GM19468 (cell line): ENCODE measurements at regions not wholly inside any gene's neighbourhood (a gene's known extent, or its start where the extent isn't known, plus 50 kb on each side); places are given as distances from the start of the nearest gene placed in this dataset.

ENCODE experiments used
- ATAC-seq: cut with Tn5 transposase; IDR thresholded peaks from one replicate; pipeline ENCODE4 v1.9.1; 2021; ENCODE audit warnings: mild to moderate bottlenecking, moderate library complexity, moderate number of reproducible peaks; ENCODE audit not compliant: unreplicated experiment; ENCODE audit errors: extremely low read depth

DNA sequence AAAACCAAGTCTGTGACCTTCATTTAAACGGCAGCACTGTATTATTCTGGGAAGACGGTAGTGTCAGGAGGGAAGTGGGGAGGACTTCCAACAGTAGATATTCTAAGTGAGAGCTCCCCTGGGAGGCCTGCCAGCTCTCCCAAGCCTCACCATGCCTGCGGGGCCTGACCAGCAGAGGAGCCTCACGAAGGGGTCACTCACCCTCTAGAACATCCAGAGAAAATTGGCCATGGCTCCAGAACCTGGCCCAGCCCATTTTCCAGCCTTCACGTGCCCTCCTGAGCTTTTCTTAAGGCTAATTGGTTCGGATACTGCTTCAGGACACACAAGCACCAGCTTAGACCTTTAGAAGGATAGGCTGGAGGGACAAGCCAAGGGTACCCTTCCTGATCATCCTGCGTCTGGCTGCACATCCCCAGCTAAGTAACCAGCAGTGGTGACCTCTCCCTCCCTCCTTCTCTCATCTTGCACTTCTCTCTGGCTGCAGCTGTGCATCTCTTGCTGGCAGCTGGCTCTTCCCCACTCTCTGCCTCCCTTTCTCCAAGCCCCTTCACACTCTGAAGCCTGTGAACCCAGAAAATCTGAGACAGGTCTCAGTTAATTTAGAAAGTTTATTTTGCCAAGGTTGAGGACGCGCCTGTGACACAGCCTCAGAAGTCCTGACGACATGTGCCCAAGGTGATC is 120.1 kb upstream of the PKDCC start:
- no peak for ATAC-seq

DNA sequence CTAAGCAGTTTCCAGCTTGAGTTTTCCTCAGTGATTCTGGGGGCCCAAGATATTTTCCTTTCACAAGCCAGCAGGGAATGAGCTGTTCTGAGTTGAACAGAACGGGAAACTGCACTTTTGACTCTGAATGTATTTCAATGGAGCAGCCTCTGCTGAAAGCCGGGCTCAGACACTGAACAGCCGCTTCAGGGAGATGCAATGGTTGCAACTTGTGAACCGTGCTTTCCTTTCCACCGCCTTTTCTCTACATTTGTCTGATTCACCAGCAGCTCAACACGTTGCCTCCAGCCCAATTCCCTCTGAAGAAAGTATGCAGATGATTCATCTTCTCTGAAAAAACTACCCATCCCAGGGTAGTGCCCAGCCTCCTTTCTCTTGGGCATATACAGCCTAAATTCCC is 119.3 kb upstream of the PKDCC start:
- no peak for ATAC-seq

DNA sequence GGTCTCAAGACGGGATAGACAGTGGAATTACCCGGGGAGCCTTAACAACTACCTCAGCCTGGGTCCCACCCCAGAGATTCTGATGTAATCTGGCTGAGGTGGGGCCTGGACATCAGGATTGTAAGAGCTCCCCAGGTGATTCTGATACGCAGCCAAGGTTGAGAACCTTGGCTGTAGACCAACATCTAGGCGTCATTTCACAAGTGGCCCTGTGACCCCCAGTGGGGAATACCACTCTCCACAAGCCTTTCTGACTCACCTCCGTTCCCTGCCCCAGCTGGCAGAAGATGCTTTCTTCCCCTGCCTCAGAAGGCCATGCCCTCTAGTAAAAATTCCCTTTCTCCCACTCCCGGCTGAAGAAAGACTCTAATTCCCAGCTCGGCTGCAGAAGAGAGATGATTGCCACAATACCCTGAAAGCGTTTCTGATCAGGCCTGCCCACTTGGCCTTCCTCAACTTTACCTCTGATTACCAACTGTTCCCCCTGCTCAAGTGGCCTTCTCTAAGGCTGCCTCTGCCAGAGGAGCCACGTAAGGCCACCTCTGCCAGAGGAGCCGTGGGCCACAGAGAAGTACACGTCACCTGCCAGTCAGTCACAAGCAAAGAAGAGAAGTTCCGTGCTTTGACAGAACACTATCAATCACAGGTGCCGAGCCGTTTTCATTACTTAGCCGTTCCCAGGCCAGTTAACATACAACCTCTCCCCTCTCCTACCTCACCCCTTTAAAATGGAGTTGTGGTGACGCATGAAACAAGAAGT is 116.8 kb upstream of the PKDCC start:
- ATAC-seq: no peak

- ATAC-seq: no peak
These were observed 115.4 kb upstream of the PKDCC start for GRCh38 chr2:41932241-41933045.

DNA sequence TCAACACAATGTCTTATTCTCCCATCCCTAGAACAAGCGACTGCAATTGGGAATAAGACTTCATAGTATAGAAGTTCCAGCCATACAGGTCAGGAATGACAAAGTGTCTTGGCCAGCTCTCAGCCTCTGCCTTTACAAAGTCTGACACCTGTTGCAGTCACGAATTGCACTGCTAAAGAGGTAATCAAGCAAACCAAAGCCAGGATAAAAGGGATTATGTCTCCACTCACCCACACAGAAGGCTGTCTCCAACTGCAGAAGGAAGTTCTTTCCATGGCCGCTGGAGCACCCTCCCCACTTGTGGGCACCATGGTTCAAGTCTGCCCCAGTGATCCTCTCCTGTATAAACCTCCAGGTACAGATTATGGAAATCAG is 114.8 kb upstream of the PKDCC start:
- no peak for ATAC-seq

DNA sequence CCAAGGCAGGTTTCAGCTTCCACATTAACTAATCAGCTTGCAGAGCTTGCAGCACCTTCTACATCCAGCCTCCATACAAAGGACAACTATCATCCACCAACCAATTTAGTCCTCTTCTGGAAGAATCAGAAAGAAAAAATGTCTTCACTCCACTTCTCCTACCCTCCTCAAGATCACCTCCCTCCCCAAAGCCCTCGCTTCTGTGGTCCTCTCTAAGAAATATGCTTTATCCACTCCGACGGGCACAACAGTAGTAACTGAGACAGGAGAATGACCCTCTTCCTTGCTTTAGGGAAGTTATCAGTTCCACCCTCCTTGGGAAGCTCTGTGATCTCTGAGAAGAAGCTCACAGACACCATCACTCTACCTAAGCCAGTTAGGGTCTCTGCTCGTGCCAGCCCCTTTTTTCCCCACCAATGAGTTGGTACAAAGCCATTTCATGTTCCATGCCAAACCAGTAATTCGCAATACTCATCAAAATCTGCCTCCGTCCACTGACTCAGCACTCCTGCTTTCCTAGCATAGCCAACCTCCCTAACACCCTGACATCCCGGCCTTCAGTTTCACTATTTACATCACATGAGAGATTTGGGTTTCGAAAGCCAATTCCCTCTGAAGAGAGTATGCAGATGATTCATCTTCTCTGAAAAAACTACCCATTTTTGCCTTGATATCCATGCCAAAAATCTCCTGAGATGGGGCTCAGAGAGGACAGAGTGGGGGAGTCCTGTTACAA is 114.1 kb upstream of the PKDCC start:
- no peak for ATAC-seq

DNA sequence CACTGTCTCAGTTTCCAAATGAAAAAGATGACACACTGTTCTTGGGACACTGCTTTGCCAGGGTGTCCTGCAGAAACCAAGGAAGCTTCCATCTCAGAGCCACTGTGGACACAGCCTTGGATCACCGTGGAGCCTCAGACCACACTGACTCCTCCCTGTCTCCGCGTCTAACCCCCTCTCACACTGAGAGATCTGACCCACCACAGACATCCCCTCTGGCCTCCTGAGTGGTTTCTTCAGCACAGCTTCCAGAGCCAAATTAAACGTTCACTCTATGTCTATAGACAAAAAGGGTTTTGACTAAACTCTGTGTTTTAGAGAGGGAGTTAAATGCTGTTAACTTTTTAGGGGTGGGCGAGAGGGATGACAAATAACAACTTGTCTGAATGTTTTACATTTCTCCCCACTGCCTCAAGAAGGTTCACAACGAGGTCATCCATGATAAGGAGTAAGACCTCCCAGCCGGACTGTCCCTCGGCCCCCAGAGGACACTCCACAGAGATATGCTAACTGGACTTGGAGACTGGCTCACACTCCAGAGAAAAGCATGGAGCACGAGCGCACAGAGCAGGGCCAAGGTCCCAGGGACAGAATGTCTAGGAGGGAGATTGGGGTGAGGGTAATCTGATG is 113.4 kb upstream of the PKDCC start:
- no peak for ATAC-seq

DNA sequence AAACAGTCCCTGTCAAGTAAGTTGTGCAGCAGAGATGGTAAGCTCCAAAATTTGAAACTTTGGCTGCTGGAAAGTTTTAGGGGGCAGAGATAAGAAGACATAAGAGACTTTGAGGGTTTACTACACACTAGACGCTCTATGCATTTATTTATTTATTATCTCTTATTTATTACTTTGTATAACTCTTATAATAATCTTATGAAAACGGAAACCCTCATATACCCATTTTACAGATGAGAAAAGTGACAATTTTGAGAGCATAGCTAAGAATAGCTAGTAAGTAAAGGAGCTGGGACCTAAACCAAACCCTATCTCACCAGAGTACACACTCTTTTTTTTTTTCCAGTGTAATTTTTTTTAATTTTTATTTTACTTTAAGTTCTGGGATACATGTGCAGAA is 112.8 kb upstream of the PKDCC start:
- ATAC-seq: no peak

GRCh38 chr2:41935825-41936224 is 112.0 kb upstream of the PKDCC start:
- no peak for ATAC-seq

DNA sequence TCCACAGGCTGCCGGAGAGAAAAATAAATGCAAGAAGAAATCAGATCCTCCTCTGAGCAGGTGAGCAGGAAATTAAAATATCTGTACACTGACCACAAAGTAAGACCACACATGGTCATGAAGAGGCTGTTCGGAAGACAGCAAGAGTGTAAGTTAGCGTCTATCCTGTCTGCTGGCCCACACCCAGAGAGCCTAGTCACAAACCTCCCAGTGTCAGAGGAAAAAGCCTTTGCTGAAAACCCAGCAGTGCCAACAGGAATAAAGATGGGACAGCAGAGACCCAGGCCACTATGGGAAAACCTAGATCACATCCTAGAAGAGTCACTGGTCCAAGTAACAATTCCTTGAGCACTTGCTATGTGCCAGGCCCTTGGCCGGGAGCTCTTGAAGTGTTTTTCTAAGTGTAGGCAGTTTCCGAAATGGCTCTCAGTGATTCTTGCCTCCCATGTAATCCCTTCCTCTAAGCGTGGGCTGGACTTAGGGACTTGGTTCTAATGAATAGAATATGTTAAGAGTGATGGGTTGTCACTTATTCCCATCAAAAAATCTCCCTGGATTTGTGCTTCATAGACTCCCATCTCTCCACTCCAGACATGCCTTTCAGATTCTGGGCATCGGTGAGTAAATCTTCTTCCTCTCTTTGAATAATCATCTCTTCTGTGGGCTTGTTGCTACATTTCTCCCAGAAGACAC is 110.9 kb upstream of the PKDCC start:
- ATAC-seq: no peak

DNA sequence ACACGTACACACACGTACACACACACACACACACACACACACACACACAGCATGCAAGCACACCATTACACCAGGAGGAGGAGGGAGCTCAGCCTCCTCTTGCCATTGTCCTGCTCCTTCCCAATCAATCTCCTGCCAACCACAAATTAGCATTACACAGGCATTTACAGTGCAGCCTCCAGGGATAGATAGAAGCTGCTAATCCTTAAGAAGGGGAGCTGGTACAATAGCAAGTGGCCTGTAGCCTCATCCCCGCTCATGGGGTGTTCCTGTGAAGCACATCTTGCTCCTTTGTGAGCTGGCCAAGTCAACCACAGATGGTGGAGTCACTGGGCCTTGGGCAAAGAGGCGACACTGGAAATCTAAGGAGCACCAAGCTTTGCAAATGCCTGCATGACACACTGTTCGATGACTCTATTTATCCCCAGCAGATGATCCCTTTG is 110.3 kb upstream of the PKDCC start:
- no peak for ATAC-seq

DNA sequence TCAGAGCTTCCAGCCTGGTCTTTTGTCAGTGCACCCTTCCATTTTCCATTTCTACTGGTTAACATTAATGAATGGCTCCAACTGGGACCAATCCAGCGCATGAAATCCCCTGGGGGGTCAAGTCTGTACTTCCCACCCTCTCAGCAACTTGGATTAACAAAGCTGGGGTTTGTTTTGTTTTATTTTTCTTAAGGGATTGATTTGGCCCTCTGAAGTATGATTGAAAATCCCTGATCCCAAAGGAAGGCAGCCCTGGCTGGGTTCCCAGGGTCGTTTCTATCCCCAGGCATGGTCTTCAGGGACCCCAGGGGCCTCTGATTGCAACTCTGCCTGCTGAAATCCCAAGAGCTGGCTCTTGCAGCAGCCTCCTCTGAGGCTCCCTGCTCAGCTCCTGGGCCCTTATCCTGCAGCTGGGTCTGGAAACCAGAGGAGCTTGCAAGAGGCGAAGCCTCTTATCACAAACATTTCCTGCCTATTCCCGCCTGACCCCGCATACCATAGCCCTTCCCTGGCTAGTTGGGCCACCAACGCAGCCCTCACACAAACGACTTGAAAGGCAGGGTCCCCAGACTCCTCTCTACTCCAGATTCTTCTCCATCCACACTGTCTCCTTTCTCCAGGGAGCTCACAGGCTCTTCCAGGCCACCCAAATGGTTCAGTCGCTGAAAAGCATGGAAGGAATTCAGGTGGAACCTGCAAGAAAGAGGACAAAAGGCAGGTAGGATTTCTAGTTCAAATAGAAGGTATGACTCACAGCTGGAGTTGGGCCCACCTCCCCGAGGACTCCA is 109.7 kb upstream of the PKDCC start:
- no peak for ATAC-seq

DNA sequence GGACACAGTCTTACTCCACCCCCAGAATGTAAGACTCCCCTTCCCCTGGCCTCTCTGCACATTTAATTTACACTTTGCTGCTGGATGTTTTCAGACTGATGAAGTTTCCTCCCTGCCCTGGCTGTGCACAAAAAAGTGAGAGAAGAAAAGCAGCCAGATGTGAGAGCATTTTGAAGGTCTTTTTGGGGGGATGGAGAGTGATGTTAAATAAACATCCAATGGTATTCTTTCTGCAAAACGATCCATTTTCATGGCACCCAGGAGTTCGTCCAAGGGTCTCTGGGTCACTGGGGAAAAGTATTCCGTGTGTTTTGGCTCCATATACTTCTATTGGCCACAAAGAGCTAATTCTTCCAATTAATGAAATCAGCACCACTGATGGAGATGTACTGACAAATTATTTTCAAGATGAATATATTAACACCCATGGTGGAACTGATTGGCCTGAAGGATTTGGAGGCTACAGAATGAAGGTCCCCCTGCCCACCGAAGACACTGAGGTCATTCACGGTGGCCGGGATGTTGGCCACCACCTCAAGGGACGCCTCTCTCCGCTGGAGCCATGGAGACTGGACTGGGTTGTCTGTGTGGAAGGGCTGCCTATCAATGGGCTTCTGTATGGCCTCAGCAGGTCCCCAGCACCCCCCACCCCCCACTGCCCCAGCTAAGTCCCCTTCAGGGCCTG is 107.6 kb upstream of the PKDCC start:
- no peak for ATAC-seq

- ATAC-seq: no peak
These were observed 107.1 kb upstream of the PKDCC start for GRCh38 chr2:41940745-41941063.

DNA sequence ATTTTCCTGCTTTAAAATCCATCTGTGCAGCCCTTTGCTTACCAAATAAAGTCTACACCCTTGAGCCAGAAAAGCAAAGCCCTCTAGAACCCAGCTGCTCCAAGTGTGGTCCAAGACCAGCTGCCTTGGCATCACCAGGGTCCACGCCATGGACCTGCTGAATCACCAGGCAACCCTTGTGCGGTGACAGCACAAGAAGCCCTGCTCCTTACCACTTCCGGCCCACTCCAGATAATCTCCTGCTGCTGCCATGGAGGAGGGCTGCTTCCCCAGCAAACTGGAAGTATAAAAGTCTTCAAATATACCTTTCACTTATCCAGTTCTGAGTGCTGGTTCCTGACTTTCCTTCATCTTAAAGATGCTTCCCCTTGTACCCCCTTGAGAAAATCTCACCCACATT is 106.0 kb upstream of the PKDCC start:
- no peak for ATAC-seq

GRCh38 chr2:41942278-41942677 is 105.5 kb upstream of the PKDCC start:
- ATAC-seq: no peak

DNA sequence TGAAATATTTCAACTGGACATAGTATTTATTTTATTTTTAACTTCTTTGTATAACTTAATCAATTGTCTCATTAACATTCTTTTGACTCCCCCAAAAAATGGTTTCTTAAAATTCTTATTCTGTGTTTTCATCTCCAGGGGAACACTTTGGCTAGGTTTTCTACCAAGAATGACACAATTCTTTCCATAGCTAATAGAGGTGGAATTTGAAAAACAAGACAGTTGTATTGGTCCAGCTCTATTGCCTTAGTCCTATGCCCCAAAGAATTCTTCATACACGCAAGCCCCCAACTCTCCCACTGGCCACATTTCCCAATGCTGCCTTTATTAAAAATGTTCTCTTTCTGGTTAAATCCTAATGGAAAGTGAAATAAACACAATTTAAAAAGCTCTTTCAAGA is 104.7 kb upstream of the PKDCC start:
- no peak for ATAC-seq

- no peak for ATAC-seq
These were observed 103.5 kb upstream of the PKDCC start for GRCh38 chr2:41944220-41944880.
